ENCODE measurements at regions not wholly inside any gene's neighbourhood (a gene's known extent, or its start where the extent isn't known, plus 50 kb on each side); places are given as distances from the start of the nearest gene placed in this dataset.

GRCh38 chr3:177609613-177610012, 412.3 kb upstream of the TBL1XR1 start:
- ChIA-PET CTCF (ENCODE audit: low intra/inter-chr PET ratio, low total read pairs) (no interaction called here), POLR2A (no interaction called here)
- in situ Hi-C loops (cut with HindIII; ENCODE audit: extremely low pct_ligation_motif_present, low pct_unique_long_range_greater_than_20kb) (no loop called here), intact Hi-C loops (cut with micrococcal nuclease; ENCODE audit: unreplicated experiment) (loop anchor here (10.0 kb wide), 1 partner anchor 115 kb away; no protein-coding TSS in a partner anchor)
- Histone ChIP-seq H2AFZ (ENCODE audit: low read length) (no peak overlapping the region), H3K27me3 (ENCODE audit: control insufficient read depth in 1 of 2, insufficient read depth in 2 of 2, low read length in 2 of 2) (no peaks in the 10 kb centered on the region), H3K79me2 (ENCODE audit: insufficient read depth, low read length) (no peaks in the 10 kb centered on the region), H3K9ac (ENCODE audit: insufficient read depth, low read depth, low read length) (no peak overlapping the region), H3K9me3 (ENCODE audit: low read length) (no peaks in the 10 kb centered on the region), H3K4me2 (ENCODE audit: low read depth, low read length) (no peak overlapping the region), H4K20me1 (ENCODE audit: insufficient read depth, low read length) (no peaks in the 10 kb centered on the region), H3K36me3 (replicated peaks in 1 of 2; ENCODE audit: control insufficient read depth in 1 of 2, insufficient read depth in 2 of 2, low read length in 2 of 2) (no peaks in the 10 kb centered on the region), H3K27ac (ENCODE audit: extremely low read length, insufficient read depth, low read length) (no peak overlapping the region), H3K4me3 (replicated peaks in 1 of 3; ENCODE audit: insufficient read depth in 1 of 3, low read depth in 2 of 3, low read length in 3 of 3) (no peak overlapping the region), H3K4me1 (ENCODE audit: insufficient read depth, low read length) (peaks cover 67% of the 10 kb centered on the region)
- DNase-seq (ENCODE audit: low spot score) (no peak), FAIRE-seq (no peak), ATAC-seq (no peak)
- BruUV-seq (replicated peaks), result no TSS peak
- TF ChIP-seq SOX6 (IDR thresholded peaks at IDR 0.05), result no peak
- peak; percentile 61; the same call in 1 of the 2 replicates for TF ChIP-seq SOX6 (CRISPR knock-in tag; IDR thresholded peaks at IDR 0.05)
- no peak for TF ChIP-seq ARNTL (CRISPR knock-in tag; IDR thresholded peaks at IDR 0.05)
- no peak for TF ChIP-seq ZNF256 (CRISPR knock-in tag; conservative IDR thresholded peaks at IDR 0.05)
- peak; percentile 59; the same call in 1 of the 2 replicates for TF ChIP-seq ONECUT2 (CRISPR knock-in tag; IDR thresholded peaks at IDR 0.05)
- no peak for TF ChIP-seq ZNF451 (CRISPR knock-in tag; IDR thresholded peaks at IDR 0.05)
- no peak for TF ChIP-seq EZH2 (conservative IDR thresholded peaks at IDR 0.05; ENCODE audit: low read depth, low read length)
- TF ChIP-seq ISX (CRISPR knock-in tag; conservative IDR thresholded peaks at IDR 0.05), result no peak
- peak; percentile 33; the same call in 1 of the 2 replicates for TF ChIP-seq HNF4A (CRISPR knock-in tag; IDR thresholded peaks at IDR 0.05)
- TF ChIP-seq PAXIP1 (CRISPR knock-in tag; conservative IDR thresholded peaks at IDR 0.05), result 0 out of 2 replicates have a peak, but pooled peaks have one; percentile 19
- TF ChIP-seq SOX13 (IDR thresholded peaks at IDR 0.05), result no peak
- TF ChIP-seq SOX13 (CRISPR knock-in tag; conservative IDR thresholded peaks at IDR 0.05 in 1 of 2, IDR thresholded peaks at IDR 0.05 in 1 of 2), result 0 out of 4 replicates have a peak, but pooled peaks of 1 of the 2 experiments have one; percentile 30
